CD4-positive, CD25-positive, alpha-beta regulatory T cell (primary cell): ENCODE measurements at regions not wholly inside any gene's neighbourhood (a gene's known extent, or its start where the extent isn't known, plus 50 kb on each side); places are given as distances from the start of the nearest gene placed in this dataset.

Experiments
- ATAC-seq, 2 donors: fragments of 150-1000 bp; cut with Tn5 transposase; one replicate each; pipeline ENCODE4 v1.10.0; 2021; ENCODE audit warnings: low read depth in 2 of 2, moderate number of reproducible peaks in 2 of 2, moderate library complexity in 1 of 2
- DNase-seq, 3 donors: peaks; one replicate each; pipeline versions ENCODE4 v3.0.0 to v3.0.0-alpha.2; 2012 to 2022; ENCODE audit warnings: mixed read lengths in 1 of 3
- H3K27ac ChIP-seq: one replicate; pipeline ENCODE4 v1.7.0; 2013; ENCODE audit warnings: mild to moderate bottlenecking, low read length; ENCODE audit not compliant: insufficient read depth, poor library complexity, severe bottlenecking
- H3K27me3 ChIP-seq: one replicate; pipeline ENCODE4 v1.7.0; 2013; ENCODE audit warnings: low read length; ENCODE audit not compliant: control insufficient read depth, insufficient read depth
- H3K36me3 ChIP-seq: one replicate; pipeline ENCODE4 v1.7.0; 2013; ENCODE audit warnings: mild to moderate bottlenecking, low read length, moderate library complexity; ENCODE audit not compliant: control insufficient read depth, insufficient read depth
- H3K4me1 ChIP-seq: 2 replicates; pipeline ENCODE4 v1.7.0; 2013; ENCODE audit warnings: mild to moderate bottlenecking, low read length; ENCODE audit not compliant: insufficient read depth, control insufficient read depth, poor library complexity, severe bottlenecking
- H3K4me3 ChIP-seq: one replicate; pipeline ENCODE4 v1.7.0; 2013; ENCODE audit warnings: low read depth, mild to moderate bottlenecking, low read length, moderate library complexity
- H3K9me3 ChIP-seq, 2 experiments: 1 replicate in 1 of 2; 2 replicates in 1 of 2; pipeline ENCODE4 v1.7.0; 2013; ENCODE audit warnings: low read length in 2 of 2, mild to moderate bottlenecking in 1 of 2, moderate library complexity in 1 of 2; ENCODE audit not compliant: control insufficient read depth in 2 of 2
- H3K27ac Mint-ChIP-seq, 3 donors: one replicate each; pipeline ENCODE4 v1.8.0; 2020 to 2022; ENCODE audit warnings: mild to moderate bottlenecking in 3 of 3, mixed read lengths in 3 of 3, moderate library complexity in 2 of 3
- H3K27me3 Mint-ChIP-seq: one replicate; pipeline ENCODE4 v1.8.0; 2022; ENCODE audit warnings: mild to moderate bottlenecking, mixed read lengths
- H3K36me3 Mint-ChIP-seq: one replicate; pipeline ENCODE4 v1.8.0; 2020; ENCODE audit warnings: mixed read lengths
- H3K4me1 Mint-ChIP-seq, 4 donors: one replicate each; pipeline ENCODE4 v1.8.0; 2020 to 2022; ENCODE audit warnings: mixed read lengths in 4 of 4, mild to moderate bottlenecking in 1 of 4
- H3K4me3 Mint-ChIP-seq, 4 donors: one replicate each; pipeline ENCODE4 v1.8.0; 2020 to 2022; ENCODE audit warnings: mild to moderate bottlenecking in 4 of 4, mixed read lengths in 4 of 4, moderate library complexity in 3 of 4
- H3K9me3 Mint-ChIP-seq, 7 donors: one replicate each; pipeline ENCODE4 v1.8.0; 2020 to 2022; ENCODE audit warnings: mixed read lengths in 7 of 7, mild to moderate bottlenecking in 3 of 7, moderate library complexity in 2 of 7

GRCh38 chr11:123378096-123378495, 52.0 kb upstream of the GRAMD1B start:
- Histone ChIP-seq H3K4me1 (peaks cover 13% of the 10 kb centered on the region), H3K27me3 (no peaks in the 10 kb centered on the region), H3K27ac (no peak overlapping the region), H3K36me3 (no peaks in the 10 kb centered on the region), H3K4me3 (no peak overlapping the region), H3K9me3 (no peaks in the 10 kb centered on the region)
- Mint-ChIP-seq H3K9me3 (peaks cover 0 to 2% (median 0%) of the 10 kb centered on the region in 7 donors), H3K4me3 (no peak overlapping the region), H3K27me3 (no peaks in the 10 kb centered on the region), H3K36me3 (no peaks in the 10 kb centered on the region), H3K27ac (no peak overlapping the region), H3K4me1 (peaks cover 0 to 12% (median 3%) of the 10 kb centered on the region in 4 donors)
- ATAC-seq: no peak
- DNase-seq: no peak

GRCh38 chr11:123377355-123377754, 52.7 kb upstream of the GRAMD1B start:
- no peaks in the 10 kb centered on the region for H3K36me3 Mint-ChIP-seq
- H3K27ac Mint-ChIP-seq: no peak overlapping the region

GRCh38 chr11:123375832-123376231, 54.2 kb upstream of the GRAMD1B start:
- Mint-ChIP-seq H3K27ac (no peak overlapping the region), H3K9me3 (peaks cover 0 to 2% (median 0%) of the 10 kb centered on the region in 7 donors), H3K4me3 (no peak overlapping the region), H3K4me1 (peaks cover 0 to 2% (median 0%) of the 10 kb centered on the region in 4 donors), H3K36me3 (no peaks in the 10 kb centered on the region), H3K27me3 (no peaks in the 10 kb centered on the region)
- Histone ChIP-seq H3K4me1 (no peaks in the 10 kb centered on the region), H3K27me3 (no peaks in the 10 kb centered on the region), H3K27ac (no peak overlapping the region), H3K9me3 (no peaks in the 10 kb centered on the region), H3K4me3 (no peak overlapping the region), H3K36me3 (no peaks in the 10 kb centered on the region)
- DNase-seq (no peak), ATAC-seq (no peak)

More at GRCh38 chr11:123377355-123377754, 52.7 kb upstream of the GRAMD1B start:
- H3K9me3 Mint-ChIP-seq: peaks cover 0 to 2% (median 0%) of the 10 kb centered on the region in 7 donors
- H3K4me3 Mint-ChIP-seq: no peak overlapping the region
- peaks cover 0 to 8% (median 1%) of the 10 kb centered on the region in 4 donors for H3K4me1 Mint-ChIP-seq
- ATAC-seq: no peak
- Histone ChIP-seq H3K36me3 (no peaks in the 10 kb centered on the region), H3K27me3 (no peaks in the 10 kb centered on the region), H3K4me1 (peaks cover 12% of the 10 kb centered on the region), H3K4me3 (no peak overlapping the region), H3K9me3 (no peaks in the 10 kb centered on the region), H3K27ac (no peak overlapping the region)
- DNase-seq: no peak
- no peaks in the 10 kb centered on the region for H3K27me3 Mint-ChIP-seq

- Mint-ChIP-seq H3K27ac (no peak overlapping the region), H3K36me3 (no peaks in the 10 kb centered on the region), H3K4me1 (no peaks in the 10 kb centered on the region), H3K9me3 (peaks cover 0 to 2% (median 0%) of the 10 kb centered on the region in 7 donors), H3K4me3 (no peak overlapping the region), H3K27me3 (no peaks in the 10 kb centered on the region)
- Histone ChIP-seq H3K4me3 (no peak overlapping the region), H3K9me3 (no peaks in the 10 kb centered on the region), H3K4me1 (no peaks in the 10 kb centered on the region), H3K27me3 (no peaks in the 10 kb centered on the region), H3K36me3 (no peaks in the 10 kb centered on the region), H3K27ac (no peak overlapping the region)
- DNase-seq (no peak), ATAC-seq (no peak)
Measured at GRCh38 chr11:123374622-123374968, 55.5 kb upstream of the GRAMD1B start.

GRCh38 chr11:123373754-123374621, 56.1 kb upstream of the GRAMD1B start:
- Histone ChIP-seq H3K27ac (no peak overlapping the region), H3K27me3 (no peaks in the 10 kb centered on the region), H3K9me3 (no peaks in the 10 kb centered on the region), H3K4me3 (no peak overlapping the region), H3K36me3 (no peaks in the 10 kb centered on the region), H3K4me1 (no peaks in the 10 kb centered on the region)
- ATAC-seq: no peak
- H3K4me1 Mint-ChIP-seq: no peaks in the 10 kb centered on the region
- no peak overlapping the region for H3K4me3 Mint-ChIP-seq
- peak overlapping the region in 1 of 3 donors; percentile 0 for H3K27ac Mint-ChIP-seq
- no peaks in the 10 kb centered on the region for H3K27me3 Mint-ChIP-seq
- no peak for DNase-seq
- H3K9me3 Mint-ChIP-seq: peaks cover 0 to 2% (median 0%) of the 10 kb centered on the region in 7 donors
- H3K36me3 Mint-ChIP-seq: no peaks in the 10 kb centered on the region

GRCh38 chr11:123371506-123372297, 58.4 kb upstream of the GRAMD1B start:
- H3K36me3 Mint-ChIP-seq: no peaks in the 10 kb centered on the region
- no peaks in the 10 kb centered on the region for H3K27me3 ChIP-seq
- no peaks in the 10 kb centered on the region for H3K4me1 Mint-ChIP-seq
- ATAC-seq (no peak), DNase-seq (no peak)
- no peaks in the 10 kb centered on the region for H3K9me3 ChIP-seq
- H3K27ac Mint-ChIP-seq: no peak overlapping the region
- no peak overlapping the region for H3K4me3 ChIP-seq
- H3K36me3 ChIP-seq: no peaks in the 10 kb centered on the region
- H3K4me1 ChIP-seq: no peaks in the 10 kb centered on the region
- no peaks in the 10 kb centered on the region for H3K27me3 Mint-ChIP-seq
- H3K4me3 Mint-ChIP-seq: no peak overlapping the region
- no peak overlapping the region for H3K27ac ChIP-seq
- peaks cover 0 to 2% (median 0%) of the 10 kb centered on the region in 7 donors for H3K9me3 Mint-ChIP-seq

- no peaks in the 10 kb centered on the region for H3K9me3 ChIP-seq
- H3K4me1 ChIP-seq: no peaks in the 10 kb centered on the region
- ATAC-seq (no peak), DNase-seq (no peak)
- Mint-ChIP-seq H3K36me3 (no peaks in the 10 kb centered on the region), H3K27me3 (no peaks in the 10 kb centered on the region), H3K9me3 (peaks cover 0 to 1% (median 0%) of the 10 kb centered on the region in 7 donors), H3K4me3 (no peak overlapping the region), H3K27ac (no peak overlapping the region), H3K4me1 (peaks cover 0 to 14% (median 1%) of the 10 kb centered on the region in 4 donors)
- no peak overlapping the region for H3K4me3 ChIP-seq
- H3K27me3 ChIP-seq: no peaks in the 10 kb centered on the region
- no peak overlapping the region for H3K27ac ChIP-seq
- no peaks in the 10 kb centered on the region for H3K36me3 ChIP-seq
Measured at GRCh38 chr11:123366924-123367323, 63.1 kb upstream of the GRAMD1B start.
